Psoas muscle (tissue), 7 donors: ENCODE measurements at regions not wholly inside any gene's neighbourhood (a gene's known extent, or its start where the extent isn't known, plus 50 kb on each side); places are given as distances from the start of the nearest gene placed in this dataset.

Source experiments
- ATAC-seq, 4 donors: fragments of 200-7000 bp; cut with Tn5 transposase; one replicate each; pipeline ENCODE4 v1.9.1; 2020; ENCODE audit warnings: moderate library complexity in 3 of 4, mild to moderate bottlenecking in 2 of 4
- DNase-seq, 2 donors: peaks; one replicate each; pipeline ENCODE4 v3.0.0-alpha.2; 2020
- H3K27ac ChIP-seq: fragments of 200-600 bp; one replicate; pipeline ENCODE4 v1.8.0; 2022
- H3K27me3 ChIP-seq, 3 donors: fragments of 200-600 bp in 1 of 3; one replicate each; pipeline versions ENCODE4 v1.6.1 to v1.8.0; 2013 to 2022; ENCODE audit warnings: low read length in 2 of 3, mild to moderate bottlenecking in 2 of 3, moderate library complexity in 1 of 3; ENCODE audit not compliant: insufficient read depth in 3 of 3
- H3K36me3 ChIP-seq, 2 donors: fragments of 200-600 bp in 1 of 2; one replicate each; pipeline versions ENCODE4 v1.6.1 to v1.8.0; 2013 to 2022; ENCODE audit warnings: low read depth in 1 of 2, mild to moderate bottlenecking in 1 of 2, moderate library complexity in 1 of 2; ENCODE audit not compliant: insufficient read depth in 1 of 2
- H3K4me1 ChIP-seq: fragments of 200-600 bp; one replicate; pipeline ENCODE4 v1.8.0; 2022
- H3K4me3 ChIP-seq: fragments of 200-600 bp; one replicate; pipeline ENCODE4 v1.8.0; 2022; ENCODE audit warnings: mild to moderate bottlenecking
- H3K9me3 ChIP-seq: fragments of 200-600 bp; one replicate; pipeline ENCODE4 v1.8.0; 2022
- WGBS, 3 donors: extraction: QIAGEN DNeasy Blood & Tissue Kit; methylation state at CpG; one replicate each; pipeline versions ENCODE4 v1.1.6 to v1.1.7; 2013; 5-methylcytosine and 5-hydroxymethylcytosine counted together
- intact Hi-C, 2 donors: fragments of 100-400 bp; cut with DNase I; formaldehyde crosslinking; loops; one replicate each; pipeline versions ENCODE4 v1.11.0 to v1.14.2; 2022
- TF ChIP-seq, protein P1 (sequence below): fragments of 200-600 bp; IDR thresholded peaks from one replicate; pipeline ENCODE4 v1.8.0; 2022; ENCODE audit warnings: antibody characterized with exemption
- donor health status: healthy with polysubstance abuse.
- donor health status: DM: no; HTN: no; CAD: no; lungs with moderate emphysema.
- donor health status: Bipolar disorder and iron deficiency.
- donor health status: healthy.
- donor health status: DM: yes; HTN: yes; CAD: no.
- donor health status: DM: no; HTN: no; CAD: no.
- donor health status: DM: yes; HTN: yes; CAD: no.

DNA sequence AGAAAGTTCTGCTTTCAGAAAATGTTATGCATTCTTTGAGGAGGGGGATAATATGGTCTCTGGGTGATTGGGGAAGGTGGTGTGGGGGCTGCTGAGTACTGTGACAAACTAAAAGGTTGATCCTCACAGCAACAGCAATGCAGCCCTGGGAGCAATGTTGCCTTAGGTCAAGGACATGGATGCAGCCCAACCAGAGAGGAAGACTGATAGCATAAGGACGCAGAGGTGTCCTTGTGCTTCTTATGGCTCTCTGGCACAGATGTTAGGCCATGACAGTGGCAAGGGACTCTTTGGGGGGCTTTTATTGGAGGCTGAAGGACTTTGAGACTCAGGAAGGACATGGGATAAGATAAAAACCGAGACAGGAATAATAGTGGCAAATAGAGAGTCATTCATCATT, 186.2 kb upstream of the PHACTR1 start:
- Histone ChIP-seq H3K27me3 (no peaks in the 10 kb centered on the region), H3K4me1 (no peaks in the 10 kb centered on the region), H3K27ac (no peak overlapping the region), H3K36me3 (no peaks in the 10 kb centered on the region), H3K4me3 (no peak overlapping the region), H3K9me3 (no peaks in the 10 kb centered on the region)
- no peak for DNase-seq
- 73 to 77% (median 76%) methylated on average over 2 of the region's 2 CpGs for WGBS, 3 donors
- TF ChIP-seq, protein P1, sequence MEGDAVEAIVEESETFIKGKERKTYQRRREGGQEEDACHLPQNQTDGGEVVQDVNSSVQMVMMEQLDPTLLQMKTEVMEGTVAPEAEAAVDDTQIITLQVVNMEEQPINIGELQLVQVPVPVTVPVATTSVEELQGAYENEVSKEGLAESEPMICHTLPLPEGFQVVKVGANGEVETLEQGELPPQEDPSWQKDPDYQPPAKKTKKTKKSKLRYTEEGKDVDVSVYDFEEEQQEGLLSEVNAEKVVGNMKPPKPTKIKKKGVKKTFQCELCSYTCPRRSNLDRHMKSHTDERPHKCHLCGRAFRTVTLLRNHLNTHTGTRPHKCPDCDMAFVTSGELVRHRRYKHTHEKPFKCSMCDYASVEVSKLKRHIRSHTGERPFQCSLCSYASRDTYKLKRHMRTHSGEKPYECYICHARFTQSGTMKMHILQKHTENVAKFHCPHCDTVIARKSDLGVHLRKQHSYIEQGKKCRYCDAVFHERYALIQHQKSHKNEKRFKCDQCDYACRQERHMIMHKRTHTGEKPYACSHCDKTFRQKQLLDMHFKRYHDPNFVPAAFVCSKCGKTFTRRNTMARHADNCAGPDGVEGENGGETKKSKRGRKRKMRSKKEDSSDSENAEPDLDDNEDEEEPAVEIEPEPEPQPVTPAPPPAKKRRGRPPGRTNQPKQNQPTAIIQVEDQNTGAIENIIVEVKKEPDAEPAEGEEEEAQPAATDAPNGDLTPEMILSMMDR = no peak
- no peak for ATAC-seq
- intact Hi-C loops = no loop called here

DNA sequence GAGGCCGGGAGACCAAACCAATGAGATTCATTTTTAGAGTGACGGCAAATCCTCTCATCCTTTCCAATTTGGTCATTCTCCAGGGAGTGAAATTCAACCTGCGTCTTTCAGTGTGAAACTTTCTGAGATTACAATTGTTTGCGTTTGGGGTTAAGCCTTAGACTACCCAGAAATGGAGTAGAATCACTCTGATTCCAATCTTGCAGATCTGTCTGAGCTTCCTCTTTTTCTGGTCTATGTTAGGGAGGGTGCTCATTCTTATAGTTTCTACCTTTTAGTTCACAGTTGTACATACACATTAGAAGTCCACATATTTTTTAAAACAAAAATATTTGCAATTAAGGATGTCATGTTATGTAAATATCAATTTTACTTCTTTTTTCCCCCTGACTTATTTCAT, 183.0 kb upstream of the PHACTR1 start:
- Histone ChIP-seq H3K27ac (no peak overlapping the region), H3K9me3 (no peaks in the 10 kb centered on the region), H3K4me3 (no peak overlapping the region), H3K4me1 (no peaks in the 10 kb centered on the region), H3K36me3 (no peaks in the 10 kb centered on the region), H3K27me3 (no peaks in the 10 kb centered on the region)
- TF ChIP-seq, protein P1 = no peak
- DNase-seq (no peak), ATAC-seq (no peak)
- intact Hi-C loops = no loop called here
- WGBS, 3 donors = 51 to 62% (median 56%) methylated on average over 4 of the region's 4 CpGs

DNA sequence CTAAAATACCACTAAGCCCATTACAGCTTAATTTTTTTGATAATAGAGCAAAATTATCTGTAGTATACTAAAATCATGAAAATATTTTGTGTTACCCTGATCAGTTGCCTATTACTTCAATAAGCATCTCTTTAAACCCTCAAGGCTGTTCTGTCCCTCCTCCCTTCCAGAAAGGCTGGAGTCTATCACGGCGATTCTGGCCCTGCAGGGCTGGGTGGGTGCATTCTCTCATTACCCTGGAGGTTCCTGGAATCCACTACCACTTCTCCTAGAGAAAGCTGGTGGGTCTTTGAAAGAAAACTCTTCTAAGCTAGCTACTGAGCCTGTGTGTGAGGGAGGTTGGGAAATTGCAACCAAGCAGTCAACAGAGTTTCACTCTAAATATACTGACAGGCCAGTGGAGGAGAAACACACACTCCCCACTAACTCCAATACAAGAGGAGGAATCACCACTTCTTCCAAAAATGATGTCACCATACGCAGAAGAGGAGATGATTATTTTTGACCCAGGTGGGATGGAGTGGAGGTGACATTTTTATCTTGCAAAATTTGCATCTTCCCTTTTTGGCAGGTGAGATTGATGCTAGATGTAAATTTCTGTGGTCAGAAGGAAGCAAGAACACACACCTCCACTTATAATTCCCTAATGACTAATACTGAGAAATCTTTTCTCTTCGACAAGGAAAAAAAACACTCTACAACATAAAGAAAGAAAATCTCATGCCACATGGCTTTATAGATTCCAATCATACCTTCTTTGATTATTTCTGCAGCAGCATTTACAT, 182.3 kb upstream of the PHACTR1 start:
- Histone ChIP-seq H3K9me3 (no peaks in the 10 kb centered on the region), H3K27me3 (no peaks in the 10 kb centered on the region), H3K4me3 (no peak overlapping the region), H3K4me1 (no peaks in the 10 kb centered on the region), H3K27ac (no peak overlapping the region), H3K36me3 (no peaks in the 10 kb centered on the region)
- no peak for ATAC-seq
- DNase-seq = no peak
- WGBS, 3 donors = 55 to 68% (median 67%) methylated on average over 4 of the region's 4 CpGs
- intact Hi-C loops = no loop called here
- TF ChIP-seq, protein P1 = no peak

DNA sequence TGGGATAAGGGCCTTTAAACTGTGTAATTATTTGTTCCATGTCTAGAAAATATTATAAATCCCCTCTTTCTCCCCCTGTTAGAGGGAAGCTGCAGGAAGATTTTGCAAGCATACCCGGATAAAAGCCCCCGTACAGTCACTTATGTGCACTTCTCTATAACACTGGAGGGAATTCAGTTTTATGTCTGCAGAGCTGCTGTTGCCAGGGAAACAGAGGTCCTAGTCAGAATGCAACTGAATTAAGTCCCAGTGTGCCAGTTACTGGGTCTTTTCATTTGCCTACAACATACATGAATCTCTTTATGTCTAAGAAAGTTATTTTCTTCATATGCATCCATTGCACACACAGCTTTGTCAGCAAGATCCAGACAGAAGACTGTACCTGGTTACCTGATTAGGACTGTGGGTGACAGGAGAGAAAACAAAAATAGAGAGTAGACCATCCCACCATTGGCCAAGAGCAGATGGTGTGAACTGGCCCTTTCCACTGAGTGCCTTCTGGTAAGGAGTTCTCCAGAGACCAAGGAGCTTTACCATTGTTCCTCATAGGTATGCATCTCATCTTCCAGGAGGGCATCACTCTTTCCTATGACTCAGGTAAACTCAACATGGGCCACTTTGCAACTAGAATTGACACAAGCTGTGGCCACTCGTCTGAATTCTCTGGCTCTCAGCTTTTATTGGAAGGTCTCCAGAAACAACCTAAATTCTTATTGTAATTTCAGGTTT, 180.8 kb upstream of the PHACTR1 start:
- H3K9me3 ChIP-seq = no peaks in the 10 kb centered on the region
- H3K4me3 ChIP-seq = no peak overlapping the region
- WGBS, 3 donors = 66 to 78% (median 76%) methylated on average over 3 of the region's 3 CpGs
- H3K4me1 ChIP-seq = no peaks in the 10 kb centered on the region
- no peak overlapping the region for H3K27ac ChIP-seq
- TF ChIP-seq, protein P1 = no peak
- no peak for DNase-seq
- H3K36me3 ChIP-seq = no peaks in the 10 kb centered on the region
- no peaks in the 10 kb centered on the region for H3K27me3 ChIP-seq
- intact Hi-C loops = no loop called here
- no peak for ATAC-seq
